ENCODE measurements at regions not wholly inside any gene's neighbourhood (a gene's known extent, or its start where the extent isn't known, plus 50 kb on each side); places are given as distances from the start of the nearest gene placed in this dataset.

DNA sequence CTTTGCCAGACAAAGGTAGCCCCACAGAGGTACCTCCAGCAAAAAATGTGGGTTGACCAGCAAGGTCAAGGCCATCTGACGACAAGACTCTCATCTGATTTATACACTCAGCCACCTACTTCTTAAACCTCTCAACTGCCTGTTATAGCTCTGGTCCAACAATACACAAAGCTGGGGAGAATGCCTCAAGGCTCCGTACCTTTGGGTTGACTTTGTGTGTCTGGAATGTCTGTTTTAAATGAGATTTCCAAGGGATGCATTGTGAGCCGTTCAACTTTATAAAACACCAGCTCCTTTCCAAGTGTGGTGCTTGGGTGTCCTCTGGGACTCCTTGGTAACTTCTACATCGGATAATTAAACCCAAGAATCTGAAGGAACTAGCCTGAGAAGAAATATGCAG is 167.0 kb upstream of the RPL34 start:
- DNase-seq (ENCODE audit: low read depth), result no peak
- TF ChIP-seq MYC (IDR thresholded peaks at IDR 0.05; ENCODE audit: low read depth, low read length) (no peak), POLR2A (IDR thresholded peaks at IDR 0.05; ENCODE audit: extremely low read depth, insufficient read length) (no peak)
- TF ChIP-seq, protein P1, sequence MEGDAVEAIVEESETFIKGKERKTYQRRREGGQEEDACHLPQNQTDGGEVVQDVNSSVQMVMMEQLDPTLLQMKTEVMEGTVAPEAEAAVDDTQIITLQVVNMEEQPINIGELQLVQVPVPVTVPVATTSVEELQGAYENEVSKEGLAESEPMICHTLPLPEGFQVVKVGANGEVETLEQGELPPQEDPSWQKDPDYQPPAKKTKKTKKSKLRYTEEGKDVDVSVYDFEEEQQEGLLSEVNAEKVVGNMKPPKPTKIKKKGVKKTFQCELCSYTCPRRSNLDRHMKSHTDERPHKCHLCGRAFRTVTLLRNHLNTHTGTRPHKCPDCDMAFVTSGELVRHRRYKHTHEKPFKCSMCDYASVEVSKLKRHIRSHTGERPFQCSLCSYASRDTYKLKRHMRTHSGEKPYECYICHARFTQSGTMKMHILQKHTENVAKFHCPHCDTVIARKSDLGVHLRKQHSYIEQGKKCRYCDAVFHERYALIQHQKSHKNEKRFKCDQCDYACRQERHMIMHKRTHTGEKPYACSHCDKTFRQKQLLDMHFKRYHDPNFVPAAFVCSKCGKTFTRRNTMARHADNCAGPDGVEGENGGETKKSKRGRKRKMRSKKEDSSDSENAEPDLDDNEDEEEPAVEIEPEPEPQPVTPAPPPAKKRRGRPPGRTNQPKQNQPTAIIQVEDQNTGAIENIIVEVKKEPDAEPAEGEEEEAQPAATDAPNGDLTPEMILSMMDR (IDR thresholded peaks at IDR 0.05; ENCODE audit: low read depth, low read length), result no peak
- TF ChIP-seq, protein P2, sequence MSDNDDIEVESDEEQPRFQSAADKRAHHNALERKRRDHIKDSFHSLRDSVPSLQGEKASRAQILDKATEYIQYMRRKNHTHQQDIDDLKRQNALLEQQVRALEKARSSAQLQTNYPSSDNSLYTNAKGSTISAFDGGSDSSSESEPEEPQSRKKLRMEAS (IDR thresholded peaks at IDR 0.05; ENCODE audit: low read depth, low read length), result no peak
- no peak overlapping the region for H3K4me3 ChIP-seq (ENCODE audit: low read depth, low read length)

- no peak for TF ChIP-seq POLR2A (IDR thresholded peaks at IDR 0.05; ENCODE audit: extremely low read depth, insufficient read length)
- TF ChIP-seq, protein P2 (IDR thresholded peaks at IDR 0.05; ENCODE audit: low read depth, low read length), result no peak
- TF ChIP-seq, protein P1 (IDR thresholded peaks at IDR 0.05; ENCODE audit: low read depth, low read length), result no peak
- TF ChIP-seq MYC (IDR thresholded peaks at IDR 0.05; ENCODE audit: low read depth, low read length), result no peak
These were observed 170.0 kb upstream of the RPL34 start for GRCh38 chr4:108450236-108450898.

GRCh38 chr4:108449129-108449528 is 171.2 kb upstream of the RPL34 start:
- DNase-seq (ENCODE audit: low read depth), result no peak
- H3K4me3 ChIP-seq (ENCODE audit: low read depth, low read length), result no peak overlapping the region
- TF ChIP-seq, protein P1 (IDR thresholded peaks at IDR 0.05; ENCODE audit: low read depth, low read length), result no peak
- no peak for TF ChIP-seq MYC (IDR thresholded peaks at IDR 0.05; ENCODE audit: low read depth, low read length)
- TF ChIP-seq, protein P2 (IDR thresholded peaks at IDR 0.05; ENCODE audit: low read depth, low read length), result no peak
- no peak for TF ChIP-seq POLR2A (IDR thresholded peaks at IDR 0.05; ENCODE audit: extremely low read depth, insufficient read length)

More at GRCh38 chr4:108450236-108450898, 170.0 kb upstream of the RPL34 start:
- H3K4me3 ChIP-seq (ENCODE audit: low read depth, low read length), result no peak overlapping the region
- DNase-seq (ENCODE audit: low read depth), result no peak

GRCh38 chr4:108446556-108446955 is 173.8 kb upstream of the RPL34 start:
- DNase-seq (ENCODE audit: low read depth), result no peak
- H3K4me3 ChIP-seq (ENCODE audit: low read depth, low read length), result no peak overlapping the region
- TF ChIP-seq POLR2A (IDR thresholded peaks at IDR 0.05; ENCODE audit: extremely low read depth, insufficient read length) (no peak), MYC (IDR thresholded peaks at IDR 0.05; ENCODE audit: low read depth, low read length) (no peak)
- TF ChIP-seq, protein P1 (IDR thresholded peaks at IDR 0.05; ENCODE audit: low read depth, low read length), result no peak
- TF ChIP-seq, protein P2 (IDR thresholded peaks at IDR 0.05; ENCODE audit: low read depth, low read length), result no peak

DNA sequence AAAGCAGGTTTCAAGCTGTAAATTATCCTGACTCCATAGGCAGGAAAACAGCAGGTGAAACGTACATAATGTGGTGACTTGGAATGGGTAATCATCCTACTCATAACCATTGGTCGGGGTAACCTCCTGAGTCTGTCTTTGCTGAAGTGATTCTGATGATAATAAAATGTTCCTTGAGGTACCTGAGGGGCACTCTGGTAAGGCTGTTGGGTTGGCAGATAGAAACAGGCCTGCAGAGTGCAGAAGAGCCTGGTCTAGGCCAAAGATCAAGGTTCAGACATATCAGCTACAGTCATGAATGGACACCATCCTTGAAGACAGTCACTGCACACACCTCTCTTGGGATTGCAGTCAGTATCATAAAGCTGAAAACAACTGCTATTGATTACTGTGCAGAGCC is 174.7 kb upstream of the RPL34 start:
- TF ChIP-seq, protein P2 (IDR thresholded peaks at IDR 0.05; ENCODE audit: low read depth, low read length), result no peak
- TF ChIP-seq POLR2A (IDR thresholded peaks at IDR 0.05; ENCODE audit: extremely low read depth, insufficient read length) (no peak), MYC (IDR thresholded peaks at IDR 0.05; ENCODE audit: low read depth, low read length) (no peak)
- TF ChIP-seq, protein P1 (IDR thresholded peaks at IDR 0.05; ENCODE audit: low read depth, low read length), result no peak
- H3K4me3 ChIP-seq (ENCODE audit: low read depth, low read length), result no peak overlapping the region
- no peak for DNase-seq (ENCODE audit: low read depth)

Measured in NB4 (cell line).